GM18519 (cell line): ENCODE measurements at regions not wholly inside any gene's neighbourhood (a gene's known extent, or its start where the extent isn't known, plus 50 kb on each side); places are given as distances from the start of the nearest gene placed in this dataset.

Experiments
- ATAC-seq: cut with Tn5 transposase; IDR thresholded peaks from one replicate; pipeline ENCODE4 v1.9.1; 2021; ENCODE audit warnings: mild to moderate bottlenecking, moderate library complexity; ENCODE audit not compliant: unreplicated experiment, low FRiP score

- no peak for ATAC-seq
Measured at GRCh38 chr6:56407883-56408410, 160.6 kb upstream of the COL21A1 start.

GRCh38 chr6:56406276-56407269 is 159.2 kb upstream of the COL21A1 start:
- peak; percentile 55 for ATAC-seq

- no peak for ATAC-seq
Measured at GRCh38 chr6:56404599-56404998, 157.2 kb upstream of the COL21A1 start.

GRCh38 chr6:56403745-56404144 is 156.4 kb upstream of the COL21A1 start:
- no peak for ATAC-seq

- ATAC-seq = no peak
Measured at GRCh38 chr6:56401477-56402070, 154.2 kb upstream of the COL21A1 start.

- ATAC-seq = no peak
Measured at GRCh38 chr6:56400273-56400672, 152.9 kb upstream of the COL21A1 start.

- ATAC-seq = no peak
Measured at GRCh38 chr6:56399672-56400263, 152.4 kb upstream of the COL21A1 start.

GRCh38 chr6:56399250-56399671 is 151.9 kb upstream of the COL21A1 start:
- no peak for ATAC-seq

GRCh38 chr6:56396435-56396834 is 149.1 kb upstream of the COL21A1 start:
- ATAC-seq = no peak

GRCh38 chr6:56393615-56394612 is 146.5 kb upstream of the COL21A1 start:
- ATAC-seq = no peak

- no peak for ATAC-seq
Measured at GRCh38 chr6:56388415-56388755, 141.0 kb upstream of the COL21A1 start.

- ATAC-seq = no peak
Measured at GRCh38 chr6:56387621-56388414, 140.4 kb upstream of the COL21A1 start.

GRCh38 chr6:56386717-56387116 is 139.3 kb upstream of the COL21A1 start:
- ATAC-seq = no peak

- no peak for ATAC-seq
Measured at GRCh38 chr6:56385981-56386593, 138.7 kb upstream of the COL21A1 start.

- no peak for ATAC-seq
Measured at GRCh38 chr6:56383160-56383559, 135.8 kb upstream of the COL21A1 start.

GRCh38 chr6:56382416-56382940 is 135.1 kb upstream of the COL21A1 start:
- no peak for ATAC-seq

GRCh38 chr6:56381801-56382251 is 134.4 kb upstream of the COL21A1 start:
- ATAC-seq = no peak

- no peak for ATAC-seq
Measured at GRCh38 chr6:56380476-56380875, 133.1 kb upstream of the COL21A1 start.
